Neural crest cell (in vitro differentiated cells): ENCODE measurements at regions not wholly inside any gene's neighbourhood (a gene's known extent, or its start where the extent isn't known, plus 50 kb on each side); places are given as distances from the start of the nearest gene placed in this dataset.

Experiments
- DNase-seq: peaks from one replicate; pipeline ENCODE4 v3.0.0; 2021; ENCODE audit warnings: low read depth, mixed read lengths, low spot score
- H3K27ac Mint-ChIP-seq: one replicate; pipeline ENCODE4 v1.8.0; 2021; ENCODE audit warnings: mild to moderate bottlenecking, mixed read lengths; ENCODE audit not compliant: unreplicated experiment
- H3K27me3 Mint-ChIP-seq: 2 replicates; pipeline ENCODE4 v1.8.0; 2021; ENCODE audit warnings: low read depth, mild to moderate bottlenecking, mixed read lengths
- H3K36me3 Mint-ChIP-seq: 2 replicates; pipeline ENCODE4 v1.8.0; 2021; ENCODE audit warnings: low read depth, mild to moderate bottlenecking, mixed read lengths
- H3K4me1 Mint-ChIP-seq: 2 replicates; pipeline ENCODE4 v1.8.0; 2021; ENCODE audit warnings: mixed read lengths
- H3K4me3 Mint-ChIP-seq: one replicate; pipeline ENCODE4 v1.8.0; 2021; ENCODE audit warnings: mild to moderate bottlenecking, mixed read lengths
- H3K9me3 Mint-ChIP-seq: 2 replicates; pipeline ENCODE4 v1.8.0; 2021; ENCODE audit warnings: mixed read lengths
- TF ChIP-seq, protein P1 (sequence below): fragments of 200-600 bp; sonication (generic); conservative IDR thresholded peaks from 2 replicates; pipeline ENCODE4 v1.5.0; 2021; ENCODE audit warnings: antibody characterized with exemption, mild to moderate bottlenecking

DNA sequence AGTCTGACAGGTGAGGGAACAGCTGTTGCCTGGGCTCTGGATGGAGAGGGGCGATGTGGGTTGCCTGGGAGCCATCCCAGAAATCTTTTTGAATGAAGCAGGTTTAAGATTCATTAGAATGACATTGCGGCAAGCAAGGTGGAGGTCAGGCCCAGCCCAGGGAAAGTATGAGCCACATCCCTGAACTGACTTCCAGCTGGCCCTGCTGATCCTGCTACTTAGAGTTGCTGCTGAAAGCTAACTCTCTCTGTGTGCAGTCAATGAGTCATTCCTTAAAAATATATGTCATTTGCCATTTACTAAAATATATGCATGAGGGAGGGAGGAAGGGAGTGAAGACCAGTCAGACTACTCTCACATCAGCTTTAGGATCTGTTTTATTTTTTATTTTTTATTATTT is 54.3 kb upstream of the RAB3GAP2 start:
- no peaks in the 10 kb centered on the region for H3K36me3 Mint-ChIP-seq
- H3K4me3 Mint-ChIP-seq, result no peak overlapping the region
- no peaks in the 10 kb centered on the region for H3K4me1 Mint-ChIP-seq
- H3K27ac Mint-ChIP-seq, result no peak overlapping the region
- TF ChIP-seq, protein P1, sequence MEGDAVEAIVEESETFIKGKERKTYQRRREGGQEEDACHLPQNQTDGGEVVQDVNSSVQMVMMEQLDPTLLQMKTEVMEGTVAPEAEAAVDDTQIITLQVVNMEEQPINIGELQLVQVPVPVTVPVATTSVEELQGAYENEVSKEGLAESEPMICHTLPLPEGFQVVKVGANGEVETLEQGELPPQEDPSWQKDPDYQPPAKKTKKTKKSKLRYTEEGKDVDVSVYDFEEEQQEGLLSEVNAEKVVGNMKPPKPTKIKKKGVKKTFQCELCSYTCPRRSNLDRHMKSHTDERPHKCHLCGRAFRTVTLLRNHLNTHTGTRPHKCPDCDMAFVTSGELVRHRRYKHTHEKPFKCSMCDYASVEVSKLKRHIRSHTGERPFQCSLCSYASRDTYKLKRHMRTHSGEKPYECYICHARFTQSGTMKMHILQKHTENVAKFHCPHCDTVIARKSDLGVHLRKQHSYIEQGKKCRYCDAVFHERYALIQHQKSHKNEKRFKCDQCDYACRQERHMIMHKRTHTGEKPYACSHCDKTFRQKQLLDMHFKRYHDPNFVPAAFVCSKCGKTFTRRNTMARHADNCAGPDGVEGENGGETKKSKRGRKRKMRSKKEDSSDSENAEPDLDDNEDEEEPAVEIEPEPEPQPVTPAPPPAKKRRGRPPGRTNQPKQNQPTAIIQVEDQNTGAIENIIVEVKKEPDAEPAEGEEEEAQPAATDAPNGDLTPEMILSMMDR, result no peak
- no peaks in the 10 kb centered on the region for H3K9me3 Mint-ChIP-seq
- DNase-seq, result no peak
- H3K27me3 Mint-ChIP-seq, result peaks cover 4% of the 10 kb centered on the region

DNA sequence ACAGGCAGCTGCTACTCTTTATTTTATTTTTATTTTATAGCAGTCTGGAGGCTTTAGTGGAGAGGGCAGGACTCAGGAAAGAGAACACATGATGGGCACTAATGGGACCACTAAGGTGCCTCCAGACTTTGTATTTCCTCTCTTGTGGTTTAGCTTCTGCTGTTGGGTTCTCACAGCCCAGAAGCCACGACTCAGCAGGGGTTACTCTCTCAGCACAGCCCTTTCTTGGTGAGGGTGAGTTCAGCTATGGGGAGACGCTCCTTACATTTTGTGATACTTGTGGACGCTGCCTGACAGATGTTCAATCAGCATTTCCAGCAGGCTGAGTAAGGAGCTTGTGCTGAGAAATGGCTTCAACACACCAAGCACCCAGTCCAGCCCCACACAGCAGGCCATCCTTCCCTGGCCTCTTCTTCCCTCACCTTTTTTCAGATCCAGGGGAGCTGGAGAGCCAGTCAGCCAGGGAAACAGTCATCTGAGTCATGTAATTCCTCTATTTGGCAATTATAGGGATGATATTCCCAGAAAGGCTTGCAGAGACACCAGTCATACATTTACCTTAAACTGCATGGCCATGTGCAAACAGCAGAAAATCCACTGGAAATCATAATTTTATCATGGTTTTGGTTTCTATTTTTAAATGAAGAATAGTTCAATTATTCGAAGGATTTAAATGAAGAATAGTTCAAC is 53.2 kb upstream of the RAB3GAP2 start:
- TF ChIP-seq, protein P1, result no peak
- H3K27me3 Mint-ChIP-seq, result peaks cover 4% of the 10 kb centered on the region
- H3K27ac Mint-ChIP-seq, result no peak overlapping the region
- no peaks in the 10 kb centered on the region for H3K4me1 Mint-ChIP-seq
- H3K9me3 Mint-ChIP-seq, result no peaks in the 10 kb centered on the region
- DNase-seq, result no peak
- H3K4me3 Mint-ChIP-seq, result no peak overlapping the region
- H3K36me3 Mint-ChIP-seq, result no peaks in the 10 kb centered on the region

DNA sequence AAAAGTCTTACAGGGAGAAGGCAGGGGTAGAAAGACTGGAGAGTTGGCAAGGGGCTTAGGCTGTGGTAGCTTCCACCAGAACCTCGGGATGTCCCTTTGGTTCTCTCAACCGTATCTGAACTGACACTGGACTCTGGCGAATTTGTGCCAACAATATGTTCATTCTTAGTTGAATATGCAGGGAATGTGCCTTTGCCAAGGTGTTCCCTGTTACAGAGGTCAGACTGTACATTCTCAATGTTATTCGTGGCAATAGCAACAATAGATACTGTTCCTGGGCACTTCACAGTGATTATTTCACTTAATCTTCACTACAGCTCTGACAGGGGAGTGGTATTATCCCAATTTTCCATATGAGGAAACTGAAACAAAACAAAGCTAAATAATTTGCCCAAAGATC is 51.5 kb upstream of the RAB3GAP2 start:
- Mint-ChIP-seq H3K27me3 (peaks cover 4% of the 10 kb centered on the region), H3K4me1 (no peaks in the 10 kb centered on the region), H3K9me3 (no peaks in the 10 kb centered on the region), H3K36me3 (no peaks in the 10 kb centered on the region), H3K4me3 (no peak overlapping the region), H3K27ac (no peak overlapping the region)
- no peak for DNase-seq
- TF ChIP-seq, protein P1, result no peak

DNA sequence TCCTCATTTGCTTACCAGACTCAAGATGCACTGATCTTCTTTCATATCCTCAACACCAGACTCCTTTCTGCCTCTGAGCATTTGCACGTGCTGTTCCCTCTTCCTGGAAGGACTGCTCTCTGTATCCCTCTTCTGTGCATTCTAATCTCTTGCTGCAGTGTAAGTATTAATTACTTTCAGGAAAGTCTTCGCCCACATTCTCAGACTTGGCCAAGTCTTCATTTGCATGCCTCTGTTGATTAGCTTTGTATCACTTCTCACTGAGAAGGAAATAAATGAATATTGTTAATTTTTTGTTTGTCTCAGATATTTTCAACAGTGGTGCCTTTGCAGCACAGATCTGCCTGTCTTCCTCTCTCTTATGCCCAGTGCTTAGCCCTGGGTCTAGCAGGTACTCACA is 50.3 kb upstream of the RAB3GAP2 start:
- TF ChIP-seq, protein P1, result no peak
- Mint-ChIP-seq H3K9me3 (no peaks in the 10 kb centered on the region), H3K27me3 (peaks cover 4% of the 10 kb centered on the region), H3K4me1 (no peaks in the 10 kb centered on the region), H3K36me3 (no peaks in the 10 kb centered on the region), H3K27ac (no peak overlapping the region), H3K4me3 (no peak overlapping the region)
- no peak for DNase-seq
